OCI-LY1 (cell line): ENCODE measurements at regions not wholly inside any gene's neighbourhood (a gene's known extent, or its start where the extent isn't known, plus 50 kb on each side); places are given as distances from the start of the nearest gene placed in this dataset.

Experiments used
- H2AFZ ChIP-seq: fragments of 200-600 bp; sonication (generic), shearing (Covaris generic); 2 replicates; pipeline ENCODE4 v1.6.0; 2014; ENCODE audit warnings: antibody characterized with exemption, mild to moderate bottlenecking, low read length
- H3F3A ChIP-seq: fragments of 200-600 bp; sonication (generic), shearing (Covaris generic); 2 replicates; pipeline ENCODE4 v1.6.0; 2014; ENCODE audit warnings: mild to moderate bottlenecking, antibody characterized with exemption, low read length, moderate library complexity; ENCODE audit not compliant: insufficient read depth
- H3K27ac ChIP-seq: fragments of 200-600 bp; sonication (generic); 2 replicates; pipeline ENCODE4 v1.5.1; 2014; ENCODE audit warnings: low read length, mixed run types, mild to moderate bottlenecking, low read depth; ENCODE audit not compliant: poor library complexity, severe bottlenecking
- H3K27me3 ChIP-seq: fragments of 200-600 bp; sonication (generic); 2 replicates; pipeline ENCODE4 v1.6.0; 2014; ENCODE audit warnings: antibody characterized with exemption, mild to moderate bottlenecking, low read length, moderate library complexity; ENCODE audit not compliant: insufficient read depth
- H3K36me3 ChIP-seq: fragments of 200-600 bp; sonication (generic); 2 replicates; pipeline ENCODE4 v1.6.1; 2014; ENCODE audit warnings: mild to moderate bottlenecking, antibody characterized with exemption, low read length, moderate library complexity, mixed read lengths; ENCODE audit not compliant: insufficient read depth
- H3K4me1 ChIP-seq: fragments of 200-600 bp; sonication (generic); 2 replicates; pipeline ENCODE4 v1.5.1; 2014; ENCODE audit warnings: mild to moderate bottlenecking, low read length, moderate library complexity; ENCODE audit not compliant: insufficient read depth, severe bottlenecking
- H3K4me2 ChIP-seq: fragments of 200-600 bp; sonication (generic), shearing (Covaris generic); 2 replicates; pipeline ENCODE4 v1.6.1; 2014; ENCODE audit warnings: low read length
- H3K4me3 ChIP-seq: fragments of 200-600 bp; sonication (generic); 2 replicates; pipeline ENCODE4 v1.5.1; 2014; ENCODE audit warnings: low read length, low read depth, mild to moderate bottlenecking, mixed read lengths; ENCODE audit not compliant: poor library complexity, severe bottlenecking
- H3K79me2 ChIP-seq: fragments of 200-600 bp; shearing (Covaris generic); 2 replicates; pipeline ENCODE4 v1.6.1; 2016; ENCODE audit warnings: mixed run types, low read length, mixed read lengths; ENCODE audit not compliant: insufficient read depth
- H3K9ac ChIP-seq: fragments of 200-600 bp; sonication (generic), shearing (Covaris generic); 2 replicates; pipeline ENCODE4 v1.6.1; 2014; ENCODE audit warnings: mild to moderate bottlenecking, low read length, mixed read lengths
- H3K9me2 ChIP-seq: fragments of 200-600 bp; sonication (generic), shearing (Covaris generic); 2 replicates; pipeline ENCODE4 v1.6.1; 2014; ENCODE audit warnings: low read depth, mild to moderate bottlenecking, low read length, mixed read lengths
- H3K9me3 ChIP-seq: fragments of 200-600 bp; shearing (Covaris generic); 2 replicates; pipeline ENCODE4 v1.6.1; 2014; ENCODE audit warnings: low read length, mixed read lengths
- H4K20me1 ChIP-seq: fragments of 200-600 bp; sonication (generic), shearing (Covaris generic); 2 replicates; pipeline ENCODE4 v1.6.0; 2016; ENCODE audit warnings: mild to moderate bottlenecking, low read length; ENCODE audit not compliant: insufficient read depth
- CTCF ChIP-seq: fragments of 200-600 bp; sonication (generic), shearing (Covaris generic); IDR thresholded peaks from 2 replicates; pipeline ENCODE4 v1.5.1; 2017; ENCODE audit warnings: mild to moderate bottlenecking, antibody characterized with exemption, low read length, moderate library complexity, mixed read lengths
- EZH2 ChIP-seq: fragments of 200-600 bp; sonication (generic), shearing (Covaris generic); IDR thresholded peaks from 2 replicates; pipeline ENCODE4 v1.8.0; 2017; ENCODE audit warnings: borderline replicate concordance, mixed run types, mild to moderate bottlenecking, antibody characterized with exemption, low read length, moderate library complexity, mixed read lengths

- H4K20me1 ChIP-seq = no peaks in the 10 kb centered on the region
- no peak overlapping the region for H3K4me2 ChIP-seq
- no peaks in the 10 kb centered on the region for H3K9me2 ChIP-seq
- no peaks in the 10 kb centered on the region for H3K79me2 ChIP-seq
- H3K36me3 ChIP-seq = no peaks in the 10 kb centered on the region
- no peak overlapping the region for H3K4me3 ChIP-seq
- no peaks in the 10 kb centered on the region for H3F3A ChIP-seq
- no peak overlapping the region for H2AFZ ChIP-seq
- no peak for TF ChIP-seq EZH2
- no peak for TF ChIP-seq CTCF
- no peaks in the 10 kb centered on the region for H3K4me1 ChIP-seq
- H3K27me3 ChIP-seq = no peaks in the 10 kb centered on the region
- no peak overlapping the region for H3K27ac ChIP-seq
- H3K9me3 ChIP-seq = no peaks in the 10 kb centered on the region
- H3K9ac ChIP-seq = no peak overlapping the region
Measured at GRCh38 chr6:119481976-119482375, 132.4 kb upstream of the MAN1A1 start.

DNA sequence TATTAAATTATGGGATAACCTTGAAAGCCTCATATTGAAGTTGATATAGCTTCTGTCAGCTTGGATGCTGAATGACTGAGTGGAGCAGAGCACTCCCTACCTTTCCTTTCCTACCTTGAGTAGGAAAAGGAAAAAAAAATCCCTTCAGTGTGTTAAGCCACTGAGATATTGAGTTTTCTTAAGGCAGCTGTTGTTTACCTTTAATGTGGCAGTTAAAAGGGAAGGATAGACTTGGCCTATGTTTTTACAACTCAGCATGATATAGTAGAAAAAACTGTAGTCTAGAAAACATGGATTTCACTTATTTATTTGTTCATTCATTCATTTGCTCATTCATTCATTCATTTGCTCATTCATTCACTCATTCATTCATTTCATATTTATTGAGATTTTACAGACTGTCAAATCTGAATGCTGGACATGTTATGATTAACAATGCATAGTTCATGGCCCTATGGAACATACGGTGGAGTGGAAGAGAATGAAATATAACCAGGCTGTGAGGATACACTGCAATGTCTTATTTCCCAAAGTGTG, 131.5 kb upstream of the MAN1A1 start:
- Histone ChIP-seq H3K9ac (no peak overlapping the region), H3F3A (no peaks in the 10 kb centered on the region), H3K4me2 (no peak overlapping the region), H3K27me3 (no peaks in the 10 kb centered on the region), H3K4me3 (no peak overlapping the region), H3K4me1 (no peaks in the 10 kb centered on the region), H2AFZ (no peak overlapping the region), H3K9me3 (no peaks in the 10 kb centered on the region), H4K20me1 (no peaks in the 10 kb centered on the region), H3K27ac (no peak overlapping the region), H3K36me3 (no peaks in the 10 kb centered on the region), H3K9me2 (no peaks in the 10 kb centered on the region), H3K79me2 (no peaks in the 10 kb centered on the region)
- no peak for TF ChIP-seq CTCF
- no peak for TF ChIP-seq EZH2

GRCh38 chr6:119479860-119480655, 130.5 kb upstream of the MAN1A1 start:
- Histone ChIP-seq H3K9ac (no peak overlapping the region), H3K27ac (no peak overlapping the region), H3K4me1 (no peaks in the 10 kb centered on the region), H4K20me1 (no peaks in the 10 kb centered on the region), H3K4me2 (no peak overlapping the region), H3K27me3 (no peaks in the 10 kb centered on the region), H2AFZ (no peak overlapping the region), H3K9me2 (no peaks in the 10 kb centered on the region), H3K36me3 (no peaks in the 10 kb centered on the region), H3K79me2 (no peaks in the 10 kb centered on the region), H3K4me3 (no peak overlapping the region), H3F3A (no peaks in the 10 kb centered on the region), H3K9me3 (no peaks in the 10 kb centered on the region)
- TF ChIP-seq CTCF = no peak
